HG02678 (cell line): ENCODE measurements at regions not wholly inside any gene's neighbourhood (a gene's known extent, or its start where the extent isn't known, plus 50 kb on each side); places are given as distances from the start of the nearest gene placed in this dataset.
"Not testable (repeated sequence)": the region's sequence is repeated elsewhere in the genome, so short reads cannot be mapped to it uniquely, and the experiment has no call there.

ENCODE experiments used
- ATAC-seq: cut with Tn5 transposase; IDR thresholded peaks from one replicate; pipeline ENCODE4 v1.9.1; 2021; ENCODE audit warnings: mild to moderate bottlenecking, moderate library complexity; ENCODE audit not compliant: unreplicated experiment

DNA sequence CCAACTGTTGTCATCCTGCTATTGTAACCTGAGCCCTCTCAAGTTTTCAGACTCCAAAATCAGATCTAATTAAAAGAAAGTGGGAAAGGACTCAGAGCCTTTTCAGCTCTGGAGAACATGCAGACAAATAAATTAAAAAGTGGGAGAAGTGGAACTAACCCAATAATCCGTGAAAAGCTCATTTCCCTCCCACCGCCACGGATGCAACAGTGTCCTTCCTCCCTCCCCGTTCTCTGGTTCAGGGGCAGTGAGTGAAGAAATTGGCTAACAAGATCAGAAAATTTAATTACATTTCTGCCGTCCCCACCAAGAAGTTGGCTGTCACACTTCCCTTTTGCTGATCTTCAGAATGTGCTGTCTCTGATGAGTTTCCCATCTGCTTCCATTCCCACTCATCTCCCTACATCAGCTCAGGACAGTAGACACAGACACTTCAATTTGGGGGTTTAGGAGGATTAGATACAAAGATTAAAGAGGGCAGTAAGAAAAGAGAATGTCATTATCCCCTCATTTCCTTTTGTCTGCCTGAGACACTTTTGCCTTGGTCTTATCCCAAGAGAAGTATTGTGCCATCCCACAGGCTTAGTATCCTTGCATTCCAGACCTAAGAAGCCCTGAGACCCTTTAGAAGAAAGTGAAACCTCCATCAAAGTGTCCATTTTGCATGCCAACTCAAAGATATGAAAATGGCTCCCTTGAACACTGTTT lies 335.7 kb upstream of the PPP2R3A start:
- no peak for ATAC-seq

DNA sequence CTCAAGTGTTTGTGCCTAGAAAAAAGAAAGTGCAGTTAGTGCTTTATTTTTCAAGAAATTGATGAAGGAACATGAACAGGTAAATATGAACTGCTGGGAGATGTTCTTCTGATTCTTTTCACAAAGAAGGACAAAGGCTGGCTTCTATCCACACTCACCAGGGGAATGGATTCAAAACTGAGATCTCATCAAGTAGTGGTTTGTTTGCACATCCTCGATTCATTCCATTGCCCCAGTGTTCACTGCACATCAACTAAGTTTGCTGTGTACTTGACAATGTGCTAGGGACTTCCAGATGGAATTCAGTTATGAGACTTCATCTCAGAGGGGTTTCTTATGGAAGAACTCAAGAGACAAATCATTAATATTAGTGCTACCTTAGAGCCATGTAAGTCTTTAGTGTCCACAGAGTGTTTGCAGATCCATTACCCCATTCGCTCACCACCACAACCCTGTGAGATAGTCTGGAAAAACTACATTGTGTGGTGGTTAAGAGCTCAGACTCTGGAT lies 332.9 kb upstream of the PPP2R3A start:
- no peak for ATAC-seq

DNA sequence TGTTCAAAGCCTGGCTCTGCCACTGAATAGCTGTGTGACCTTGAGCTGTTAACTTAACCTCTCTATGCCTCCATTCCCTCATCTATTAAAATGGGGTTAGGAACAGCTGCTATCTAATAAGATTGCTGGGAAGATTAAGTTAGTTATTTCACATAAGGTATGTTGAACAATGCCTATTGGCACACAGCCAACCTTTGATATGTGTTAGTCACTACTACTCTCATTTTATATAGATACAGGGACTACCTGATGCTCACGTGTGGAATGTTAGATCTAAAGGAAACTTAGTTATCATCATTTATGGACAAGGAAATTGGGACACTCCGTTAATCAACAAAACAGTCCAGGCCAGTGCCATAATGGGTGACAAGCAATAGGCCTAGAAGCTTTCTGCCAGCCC lies 332.4 kb upstream of the PPP2R3A start:
- no peak for ATAC-seq

DNA sequence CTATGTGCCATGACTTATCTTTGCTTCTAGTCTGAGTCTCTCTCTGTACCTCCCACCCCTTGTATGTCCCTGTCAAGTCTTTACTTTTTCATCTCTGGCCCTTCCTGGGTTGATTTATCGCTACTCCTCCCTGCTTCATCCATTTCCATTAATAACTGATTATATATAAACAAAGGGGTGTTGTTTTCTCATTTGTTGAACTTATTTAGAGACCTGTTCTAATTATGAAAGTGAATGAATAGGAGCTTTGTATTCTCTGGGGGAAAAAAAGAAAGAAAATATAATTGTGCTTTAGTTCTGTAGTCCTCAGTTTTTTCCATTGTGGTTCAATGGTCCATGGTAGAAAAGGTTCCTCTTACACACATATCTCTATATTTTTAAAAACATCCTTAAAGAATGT lies 328.9 kb upstream of the PPP2R3A start:
- ATAC-seq: no peak

DNA sequence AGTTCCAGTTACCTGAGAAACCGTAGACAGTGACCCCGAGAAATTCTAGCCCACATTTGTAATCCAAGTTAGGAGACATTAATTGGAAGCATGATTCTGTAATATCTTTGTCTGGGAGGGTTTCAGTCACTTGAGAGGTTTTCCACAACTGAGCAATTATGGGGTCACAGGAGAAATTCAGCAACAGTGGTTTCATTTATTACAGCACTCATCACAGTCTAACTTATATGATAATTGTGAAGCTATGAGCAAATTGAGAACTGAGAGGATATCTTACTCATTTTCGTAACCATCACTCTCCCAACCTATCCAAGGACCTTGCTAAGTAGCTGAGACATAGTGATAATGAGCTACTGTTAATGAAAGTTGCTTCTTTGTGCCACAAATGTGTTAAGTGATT lies 328.5 kb upstream of the PPP2R3A start:
- ATAC-seq: no peak

DNA sequence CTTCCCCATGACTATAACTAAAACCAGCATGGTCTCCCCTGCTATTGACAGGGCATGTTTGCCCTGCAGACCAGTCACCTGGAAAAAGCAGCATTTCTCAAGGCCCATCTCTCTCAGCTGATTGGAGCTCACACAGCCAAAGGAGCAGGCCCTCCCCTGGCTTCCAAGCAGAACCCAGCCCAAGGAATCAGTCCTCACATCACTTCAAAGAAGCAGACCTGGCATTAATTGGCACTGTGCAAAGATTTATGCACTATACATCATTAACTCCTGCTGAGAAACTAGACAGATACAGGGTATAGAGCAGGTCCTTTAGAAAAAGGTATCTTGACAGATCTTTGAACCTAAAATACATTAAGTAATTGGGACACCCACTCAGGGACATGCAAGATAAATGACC lies 323.8 kb upstream of the PPP2R3A start:
- no peak for ATAC-seq

DNA sequence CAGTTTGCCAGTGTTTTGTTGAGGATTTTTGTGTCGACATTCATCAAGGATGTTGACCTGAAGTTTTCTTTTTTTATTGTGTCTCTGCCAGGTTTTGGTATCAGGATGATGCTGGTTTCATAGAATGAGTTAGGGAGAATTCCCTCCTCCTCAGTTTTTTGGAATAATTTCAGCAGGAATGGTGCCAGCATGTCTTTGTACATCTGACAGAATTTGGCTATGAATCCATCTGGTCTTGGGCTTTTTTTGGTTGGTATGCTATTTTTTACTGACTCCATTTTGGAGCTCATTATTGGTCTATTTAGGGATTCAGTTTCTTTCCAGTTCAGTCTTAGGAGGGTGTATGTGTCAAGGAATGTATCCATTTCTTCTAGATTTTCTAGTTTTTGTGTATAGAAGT lies 320.0 kb upstream of the PPP2R3A start:
- no peak for ATAC-seq

DNA sequence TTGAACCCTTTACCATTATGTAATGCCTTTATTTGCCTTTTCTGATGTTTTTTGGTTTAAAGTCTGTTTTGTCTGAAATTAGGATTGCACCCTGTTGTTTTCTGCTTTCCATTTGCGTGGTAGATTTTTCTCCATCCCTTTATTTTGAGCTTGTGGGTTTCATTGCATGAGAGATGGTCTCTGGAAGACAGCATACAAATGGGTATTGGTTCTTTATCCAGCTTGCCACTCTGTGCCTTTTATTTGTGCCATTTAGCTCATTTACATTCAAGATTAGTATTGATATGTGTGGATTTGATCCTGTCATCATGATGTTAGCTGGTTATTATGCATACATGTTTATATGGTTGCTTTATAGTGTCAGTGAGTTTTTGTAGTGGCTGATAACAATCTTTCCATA lies 318.7 kb upstream of the PPP2R3A start:
- ATAC-seq: no peak

DNA sequence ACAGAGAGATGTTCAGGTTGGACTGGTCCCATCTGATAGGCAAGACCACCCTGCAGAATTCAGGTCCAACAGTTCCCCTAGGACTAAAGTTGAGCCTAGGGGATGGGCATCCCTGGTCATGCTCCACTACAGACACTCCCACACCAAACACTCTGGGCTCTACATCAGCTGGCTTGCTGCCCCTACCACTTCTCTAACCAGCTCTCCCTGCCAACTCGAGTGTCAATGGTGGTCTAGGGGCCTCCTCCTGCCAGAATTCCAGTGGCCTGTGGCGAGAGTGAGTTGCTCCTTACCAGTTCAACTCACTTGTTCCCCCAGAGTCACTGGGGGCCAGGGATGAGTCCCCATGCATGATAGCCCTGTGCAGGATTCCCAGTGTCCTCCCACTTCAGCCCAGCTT lies 316.2 kb upstream of the PPP2R3A start:
- no peak for ATAC-seq

DNA sequence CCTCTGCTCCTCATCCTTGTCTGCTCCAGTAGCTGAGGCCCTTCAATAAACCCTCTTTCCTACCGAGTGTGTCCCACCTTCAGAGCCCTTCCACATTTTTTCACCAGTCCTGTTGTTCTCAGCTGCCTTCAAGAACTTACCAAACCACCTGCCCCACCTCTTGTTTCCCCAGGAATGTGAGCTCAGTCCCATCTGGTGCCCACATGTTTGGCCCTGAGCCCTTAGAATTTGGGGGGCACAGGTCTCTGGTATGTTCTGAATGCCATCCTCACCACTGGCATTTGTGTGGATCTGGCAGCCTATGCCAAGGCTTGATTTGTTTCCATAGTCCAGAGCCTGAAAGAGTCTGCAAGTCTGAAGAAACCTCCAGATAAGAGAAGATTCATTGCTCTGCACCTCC lies 315.2 kb upstream of the PPP2R3A start:
- no peak for ATAC-seq

DNA sequence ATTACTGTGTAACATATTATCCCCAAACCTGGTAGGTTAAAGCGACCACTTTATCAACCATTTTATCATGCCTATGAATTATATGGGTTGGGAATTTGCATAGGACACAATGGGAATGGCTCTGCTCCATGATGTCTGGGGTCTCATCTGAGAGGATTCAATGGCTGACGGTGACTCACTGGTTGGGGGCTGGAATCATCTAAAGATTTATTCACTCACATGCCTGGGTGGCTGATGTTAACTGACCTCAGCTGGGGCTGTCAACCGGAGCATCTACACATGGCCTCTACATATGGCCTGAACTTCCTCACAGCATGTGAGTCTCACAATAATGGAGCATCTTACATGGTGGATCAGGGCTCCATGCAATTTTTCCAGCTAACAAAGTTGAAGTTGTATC lies 313.1 kb upstream of the PPP2R3A start:
- ATAC-seq: no peak

DNA sequence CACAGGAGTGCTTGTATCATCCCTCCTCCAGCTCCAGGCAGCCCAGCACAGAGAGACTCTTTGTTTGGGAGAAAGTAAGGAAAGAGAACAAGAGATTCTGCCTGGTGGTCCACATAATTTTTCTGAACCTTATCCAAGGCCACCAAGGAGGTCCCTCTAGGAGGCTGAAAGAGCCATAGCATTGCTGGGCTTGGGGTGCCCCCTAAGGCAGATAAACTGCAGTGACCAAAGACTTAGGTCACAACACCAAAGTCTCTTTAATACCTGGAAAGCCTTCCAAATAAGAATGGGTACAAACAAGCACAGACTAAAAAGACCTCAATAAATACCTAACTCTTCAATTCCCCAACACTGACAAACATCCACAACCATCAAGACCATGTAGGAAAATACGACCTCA lies 310.2 kb upstream of the PPP2R3A start:
- ATAC-seq: no peak

DNA sequence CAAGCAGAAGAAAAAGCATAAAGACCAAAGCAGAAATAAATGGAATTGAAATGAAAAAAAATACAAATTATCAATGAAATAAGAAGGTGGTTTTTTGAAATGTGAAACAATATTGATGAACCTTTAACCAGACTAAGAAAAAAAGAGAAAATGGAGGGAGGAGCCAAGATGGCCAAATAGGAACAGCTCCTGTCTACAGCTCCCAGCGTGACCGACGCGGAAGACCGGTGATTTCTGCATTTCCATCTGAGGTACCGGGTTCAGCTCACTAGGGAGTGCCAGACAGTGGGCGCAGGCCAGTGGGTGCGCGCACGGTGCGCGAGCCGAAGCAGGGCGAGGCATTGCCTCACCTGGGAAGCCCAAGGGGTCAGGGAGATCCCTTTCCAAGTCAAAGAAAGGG lies 307.1 kb upstream of the PPP2R3A start:
- not testable (repeated sequence) for ATAC-seq

DNA sequence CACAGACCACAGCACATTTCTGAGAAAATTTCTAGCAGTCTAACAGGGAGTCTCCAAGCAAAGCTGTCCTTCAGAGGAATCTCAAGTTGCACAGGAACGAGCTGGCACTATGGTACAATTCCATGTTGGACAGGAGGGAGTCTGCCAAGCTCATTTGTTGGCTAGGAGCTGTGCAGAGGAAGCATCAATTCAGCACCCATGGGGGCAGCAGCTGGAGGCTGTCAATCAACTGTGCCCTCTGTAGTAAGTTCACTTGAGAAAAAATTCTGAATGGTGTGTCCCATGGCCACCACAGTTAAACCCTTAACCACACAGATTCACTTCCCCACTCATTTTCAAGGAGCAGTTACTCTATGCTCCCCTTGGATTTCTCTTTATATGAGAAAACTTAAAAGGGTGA lies 298.5 kb upstream of the PPP2R3A start:
- no peak for ATAC-seq

DNA sequence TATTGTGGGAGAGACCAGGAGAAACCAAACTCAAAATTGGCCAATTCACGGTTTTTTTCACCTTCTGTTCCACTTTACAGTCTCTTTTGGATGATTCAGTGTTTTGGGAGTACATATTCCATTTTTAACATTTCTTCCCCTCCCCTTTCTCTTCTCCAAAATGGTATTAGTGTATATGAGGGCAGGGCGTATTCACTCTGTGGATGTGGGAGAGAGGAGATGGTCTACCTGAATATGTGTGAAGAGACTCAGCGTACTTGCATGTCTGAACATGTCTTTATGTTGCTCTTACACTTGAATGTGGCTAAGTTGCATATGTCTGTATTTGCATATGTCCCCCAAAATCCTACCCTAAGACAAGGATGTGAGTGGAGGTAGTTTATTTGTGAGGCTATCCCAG lies 291.0 kb upstream of the PPP2R3A start:
- ATAC-seq: no peak

DNA sequence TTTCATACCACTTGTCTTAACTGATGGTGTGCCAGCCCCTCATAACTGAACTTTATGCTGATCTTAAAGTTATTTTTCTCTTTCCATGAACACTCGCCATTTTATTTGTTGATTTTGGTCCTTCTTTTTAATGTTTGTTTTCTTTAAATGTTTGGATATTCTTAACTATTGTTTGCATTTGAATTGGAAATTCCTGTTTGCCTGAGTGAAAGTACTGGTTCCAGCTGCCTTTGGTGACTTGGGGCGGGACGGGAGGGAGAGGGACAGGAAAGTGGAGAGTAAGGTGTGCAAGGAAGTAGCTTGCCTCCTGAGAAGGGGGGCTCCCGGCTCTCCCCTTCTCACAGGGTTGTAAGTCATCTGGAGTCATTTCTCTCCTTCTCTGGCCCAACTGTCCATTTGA lies 287.1 kb upstream of the PPP2R3A start:
- no peak for ATAC-seq

DNA sequence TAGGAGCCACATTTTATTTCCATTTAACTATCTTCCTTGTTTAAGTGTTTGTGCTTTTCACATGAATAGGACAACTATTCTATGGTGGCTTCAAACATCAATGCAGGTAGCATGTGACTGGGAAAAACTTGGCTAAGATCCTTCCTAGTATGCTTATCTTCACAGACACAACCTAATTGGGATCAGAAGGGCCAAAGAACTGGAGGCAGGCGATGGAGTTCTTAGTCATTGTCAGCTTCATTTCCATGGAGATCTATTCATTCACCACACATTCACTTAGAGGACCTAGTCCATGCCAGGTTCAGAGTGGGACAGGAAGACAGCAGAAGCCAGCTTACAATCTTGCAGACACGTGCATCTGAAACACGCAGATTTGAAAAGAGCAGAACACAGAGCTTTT lies 277.5 kb upstream of the PPP2R3A start:
- ATAC-seq: no peak

DNA sequence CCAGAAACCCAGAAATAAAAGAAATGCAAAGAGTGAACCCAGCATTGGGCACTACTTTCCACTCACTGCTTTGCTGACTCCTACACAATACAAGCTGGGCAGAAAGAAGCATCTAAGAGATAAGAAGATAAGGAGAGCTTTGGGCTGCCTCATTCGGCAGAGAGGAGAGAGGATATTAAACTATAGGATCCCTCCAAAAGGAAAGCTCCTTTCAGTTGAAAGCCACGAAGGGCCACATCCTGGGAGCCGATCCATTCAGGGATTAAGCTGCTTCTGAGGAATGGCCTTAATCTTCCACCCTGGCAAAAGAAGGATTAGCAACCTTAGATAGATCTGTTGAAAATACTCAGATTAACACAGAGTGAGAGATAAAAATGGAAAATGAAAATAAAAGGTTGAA lies 274.9 kb upstream of the PPP2R3A start:
- ATAC-seq: no peak

DNA sequence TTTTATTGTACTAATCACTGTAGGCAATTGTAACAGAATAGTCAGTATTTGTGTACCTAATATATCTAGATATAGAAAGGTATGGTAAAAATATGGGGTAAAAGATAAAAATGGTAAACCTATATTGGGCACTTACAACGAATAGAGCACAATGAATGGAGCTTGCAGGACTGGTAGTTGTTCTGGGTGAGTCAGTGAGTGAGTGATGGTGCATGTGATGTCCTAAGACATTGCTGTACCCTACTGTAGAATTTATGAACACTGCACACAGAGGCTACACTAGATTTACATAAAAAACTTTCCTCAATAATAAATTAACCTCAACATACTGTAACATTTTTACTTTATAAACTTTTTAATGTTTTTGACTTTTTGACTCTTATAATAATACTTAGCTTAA lies 274.3 kb upstream of the PPP2R3A start:
- no peak for ATAC-seq

DNA sequence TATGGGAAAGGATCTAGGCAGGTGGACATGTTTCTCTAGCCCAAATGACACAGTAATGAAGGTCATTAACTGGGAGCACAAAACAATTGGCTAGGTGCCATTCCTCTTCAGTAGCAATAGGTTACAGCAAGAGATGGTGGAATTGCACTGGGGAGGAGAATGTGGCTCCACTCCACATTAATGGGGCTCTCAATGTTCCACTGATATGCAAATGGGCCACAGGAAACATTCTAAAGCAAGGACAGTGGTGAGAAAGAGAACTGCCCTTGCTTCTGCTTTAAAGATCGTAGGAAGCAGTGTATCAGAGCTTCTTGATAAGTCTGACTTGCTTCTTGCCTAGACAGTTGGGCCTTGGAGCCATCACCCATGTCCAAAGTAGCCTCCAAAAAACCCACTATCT lies 271.4 kb upstream of the PPP2R3A start:
- ATAC-seq: no peak

DNA sequence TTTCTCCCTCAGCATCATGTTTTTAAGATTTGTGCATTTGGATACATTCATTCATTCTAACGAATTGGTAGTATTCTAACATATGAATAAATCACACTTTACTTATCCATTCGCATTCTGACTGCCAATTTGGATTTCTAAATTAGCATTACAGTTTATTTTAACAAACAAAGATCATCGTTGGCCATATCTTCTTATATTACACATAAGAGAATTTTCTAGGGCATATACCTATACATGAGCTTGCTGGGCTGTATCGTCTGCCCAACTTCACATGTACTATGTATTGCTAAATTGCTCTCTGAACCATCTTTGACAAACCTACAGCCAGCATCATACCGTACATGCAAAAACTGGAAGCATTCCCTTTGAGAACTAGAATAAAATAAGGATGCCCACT lies 265.8 kb upstream of the PPP2R3A start:
- no peak for ATAC-seq

DNA sequence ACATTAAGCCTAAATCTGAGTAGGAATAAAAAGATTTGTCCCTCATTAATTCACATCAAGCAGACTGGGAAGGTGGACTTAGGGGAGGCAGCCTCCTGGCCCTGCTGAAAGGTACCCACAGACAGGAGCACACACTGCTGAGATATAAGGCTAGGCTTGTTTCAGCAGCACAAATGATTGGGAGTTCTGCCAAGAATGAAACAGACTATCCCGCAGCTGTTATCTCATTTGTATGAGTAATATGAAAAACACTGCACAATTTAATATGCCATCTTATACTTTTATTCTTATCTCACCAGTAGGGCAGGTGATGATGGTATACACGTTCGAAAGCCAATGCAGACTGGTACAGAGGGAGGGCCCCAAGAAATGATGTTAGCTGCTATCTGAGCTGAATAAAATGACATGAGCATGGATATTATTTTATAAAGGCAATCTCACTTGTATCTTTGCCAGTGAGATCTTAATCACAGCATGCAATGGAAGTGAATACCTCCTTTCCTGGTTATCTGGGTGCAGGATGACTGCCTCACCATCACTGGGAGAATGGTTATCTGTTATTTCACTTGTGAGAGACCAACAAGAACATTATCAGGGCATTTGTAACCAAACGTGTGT lies 258.7 kb upstream of the PPP2R3A start:
- no peak for ATAC-seq

DNA sequence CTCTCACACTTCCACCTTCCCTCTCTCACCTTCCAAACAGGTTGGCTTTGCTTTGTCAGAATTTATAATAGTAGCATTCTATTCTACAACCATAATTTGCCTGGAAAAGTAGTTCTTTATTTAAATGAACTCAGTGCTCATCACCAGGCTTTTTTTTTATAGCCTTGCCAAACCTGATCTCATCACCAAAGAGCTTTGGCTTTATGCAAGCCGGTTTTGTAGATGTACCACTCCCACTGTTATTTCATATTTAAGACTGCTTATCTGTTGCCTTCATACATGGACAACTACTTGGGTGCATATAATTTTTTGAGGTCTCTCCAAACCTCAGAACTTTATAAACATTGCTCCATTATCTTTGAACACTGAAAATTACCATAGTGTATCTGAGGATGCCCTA lies 246.1 kb upstream of the PPP2R3A start:
- no peak for ATAC-seq
